ENCODE measurements at regions not wholly inside any gene's neighbourhood (a gene's known extent, or its start where the extent isn't known, plus 50 kb on each side); places are given as distances from the start of the nearest gene placed in this dataset.
"Not testable (repeated sequence)": the region's sequence is repeated elsewhere in the genome, so short reads cannot be mapped to it uniquely, and the experiment has no call there.

GRCh38 chr13:18608851-18609250 lies 572.8 kb downstream of the TUBA3C start:
- not testable (repeated sequence) for H3K4me1 ChIP-seq (ENCODE audit: insufficient read depth, low read length); H3K27ac ChIP-seq (ENCODE audit: low read depth, low read length); H3K9ac ChIP-seq (ENCODE audit: low read length); H3K9me3 ChIP-seq (ENCODE audit: low read length); H3K36me3 ChIP-seq (ENCODE audit: insufficient read depth, low read length); H3K27me3 ChIP-seq (ENCODE audit: control insufficient read depth in 1 of 2, insufficient read depth in 2 of 2, low read length in 2 of 2); H3K4me3 ChIP-seq (ENCODE audit: low read depth in 1 of 2, low read length in 2 of 2)

GRCh38 chr13:18600366-18600765 lies 581.3 kb downstream of the TUBA3C start:
- not testable (repeated sequence) for H3K4me1 ChIP-seq (ENCODE audit: insufficient read depth, low read length); H3K9ac ChIP-seq (ENCODE audit: low read length); H3K9me3 ChIP-seq (ENCODE audit: low read length); H3K36me3 ChIP-seq (ENCODE audit: insufficient read depth, low read length); H3K27me3 ChIP-seq (ENCODE audit: control insufficient read depth in 1 of 2, insufficient read depth in 2 of 2, low read length in 2 of 2); H3K27ac ChIP-seq (ENCODE audit: low read depth, low read length); H3K4me3 ChIP-seq (ENCODE audit: low read depth in 1 of 2, low read length in 2 of 2)

GRCh38 chr13:18599791-18600211 lies 581.8 kb downstream of the TUBA3C start:
- H3K27me3 ChIP-seq (ENCODE audit: control insufficient read depth in 1 of 2, insufficient read depth in 2 of 2, low read length in 2 of 2); H3K4me3 ChIP-seq (ENCODE audit: low read depth in 1 of 2, low read length in 2 of 2); H3K4me1 ChIP-seq (ENCODE audit: insufficient read depth, low read length); H3K36me3 ChIP-seq (ENCODE audit: insufficient read depth, low read length); H3K27ac ChIP-seq (ENCODE audit: low read depth, low read length); H3K9me3 ChIP-seq (ENCODE audit: low read length); H3K9ac ChIP-seq (ENCODE audit: low read length): not testable (repeated sequence)

GRCh38 chr13:18598543-18598942 lies 583.1 kb downstream of the TUBA3C start:
- not testable (repeated sequence) for H3K27me3 ChIP-seq (ENCODE audit: control insufficient read depth in 1 of 2, insufficient read depth in 2 of 2, low read length in 2 of 2); H3K4me1 ChIP-seq (ENCODE audit: insufficient read depth, low read length); H3K36me3 ChIP-seq (ENCODE audit: insufficient read depth, low read length); H3K9me3 ChIP-seq (ENCODE audit: low read length); H3K4me3 ChIP-seq (ENCODE audit: low read depth in 1 of 2, low read length in 2 of 2); H3K27ac ChIP-seq (ENCODE audit: low read depth, low read length); H3K9ac ChIP-seq (ENCODE audit: low read length)

GRCh38 chr13:18597940-18598339 lies 583.7 kb downstream of the TUBA3C start:
- H3K27ac ChIP-seq (ENCODE audit: low read depth, low read length); H3K9ac ChIP-seq (ENCODE audit: low read length); H3K27me3 ChIP-seq (ENCODE audit: control insufficient read depth in 1 of 2, insufficient read depth in 2 of 2, low read length in 2 of 2); H3K4me3 ChIP-seq (ENCODE audit: low read depth in 1 of 2, low read length in 2 of 2); H3K36me3 ChIP-seq (ENCODE audit: insufficient read depth, low read length); H3K9me3 ChIP-seq (ENCODE audit: low read length); H3K4me1 ChIP-seq (ENCODE audit: insufficient read depth, low read length): not testable (repeated sequence)

GRCh38 chr13:18577103-18577502 lies 604.5 kb downstream of the TUBA3C start:
- not testable (repeated sequence) for H3K36me3 ChIP-seq (ENCODE audit: insufficient read depth, low read length); H3K4me1 ChIP-seq (ENCODE audit: insufficient read depth, low read length); H3K27ac ChIP-seq (ENCODE audit: low read depth, low read length); H3K9ac ChIP-seq (ENCODE audit: low read length); H3K9me3 ChIP-seq (ENCODE audit: low read length); H3K4me3 ChIP-seq (ENCODE audit: low read depth in 1 of 2, low read length in 2 of 2); H3K27me3 ChIP-seq (ENCODE audit: control insufficient read depth in 1 of 2, insufficient read depth in 2 of 2, low read length in 2 of 2)

GRCh38 chr13:18567890-18568289 lies 613.7 kb downstream of the TUBA3C start:
- H3K36me3 ChIP-seq (ENCODE audit: insufficient read depth, low read length); H3K27me3 ChIP-seq (ENCODE audit: control insufficient read depth in 1 of 2, insufficient read depth in 2 of 2, low read length in 2 of 2); H3K4me1 ChIP-seq (ENCODE audit: insufficient read depth, low read length); H3K4me3 ChIP-seq (ENCODE audit: low read depth in 1 of 2, low read length in 2 of 2); H3K9ac ChIP-seq (ENCODE audit: low read length); H3K9me3 ChIP-seq (ENCODE audit: low read length); H3K27ac ChIP-seq (ENCODE audit: low read depth, low read length): not testable (repeated sequence)
